ENCODE measurements at regions not wholly inside any gene's neighbourhood (a gene's known extent, or its start where the extent isn't known, plus 50 kb on each side); places are given as distances from the start of the nearest gene placed in this dataset.
"Not testable (repeated sequence)": the region's sequence is repeated elsewhere in the genome, so short reads cannot be mapped to it uniquely, and the experiment has no call there.

GRCh38 chr5:56421246-56422075 lies 188.3 kb upstream of the ANKRD55 start:
- DNase-seq (ENCODE audit: low read depth in 2 of 2): no peak

- no peak for DNase-seq (ENCODE audit: low read depth in 2 of 2)
These were observed 187.2 kb upstream of the ANKRD55 start for GRCh38 chr5:56420323-56420722.

DNA sequence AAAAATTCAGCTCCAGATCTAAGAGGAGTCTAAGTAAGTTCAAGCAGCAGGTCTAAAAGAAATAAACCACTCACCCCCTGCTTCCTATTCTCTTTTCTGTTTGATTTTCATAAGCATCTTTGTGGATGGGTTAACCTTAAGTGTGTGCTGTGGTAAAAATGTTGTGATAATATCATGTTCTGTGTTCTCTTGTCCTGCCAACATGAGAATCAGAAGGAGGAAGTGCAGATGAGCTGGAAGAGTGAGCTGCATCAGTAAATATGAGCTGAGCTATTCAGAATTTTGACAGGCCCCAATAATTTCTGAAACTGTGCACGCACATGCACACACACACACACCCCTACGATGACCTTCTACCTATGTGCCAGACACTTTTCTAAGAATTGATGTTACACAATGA lies 186.5 kb upstream of the ANKRD55 start:
- DNase-seq (ENCODE audit: low read depth in 2 of 2): no peak

DNA sequence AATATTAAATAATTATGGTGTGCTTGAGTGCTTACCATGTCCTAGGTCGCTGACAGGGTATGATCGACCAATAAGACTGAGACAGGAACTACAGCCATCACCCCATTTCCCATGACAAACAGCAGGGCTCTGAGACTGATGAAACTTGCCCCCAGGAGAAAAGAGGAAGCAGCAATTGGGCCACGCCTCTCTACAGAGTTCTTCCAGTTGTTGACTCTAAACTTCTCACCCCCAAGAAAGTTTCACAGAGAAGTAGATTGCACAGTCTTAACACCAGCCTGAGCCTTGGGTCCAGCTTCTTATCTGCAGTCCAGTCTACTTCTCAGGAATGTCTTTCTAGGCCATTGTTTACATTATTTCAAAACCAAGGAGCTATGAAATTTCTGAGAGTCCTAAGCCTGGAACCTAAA lies 182.2 kb upstream of the ANKRD55 start:
- no peak for DNase-seq (ENCODE audit: low read depth in 2 of 2)

DNA sequence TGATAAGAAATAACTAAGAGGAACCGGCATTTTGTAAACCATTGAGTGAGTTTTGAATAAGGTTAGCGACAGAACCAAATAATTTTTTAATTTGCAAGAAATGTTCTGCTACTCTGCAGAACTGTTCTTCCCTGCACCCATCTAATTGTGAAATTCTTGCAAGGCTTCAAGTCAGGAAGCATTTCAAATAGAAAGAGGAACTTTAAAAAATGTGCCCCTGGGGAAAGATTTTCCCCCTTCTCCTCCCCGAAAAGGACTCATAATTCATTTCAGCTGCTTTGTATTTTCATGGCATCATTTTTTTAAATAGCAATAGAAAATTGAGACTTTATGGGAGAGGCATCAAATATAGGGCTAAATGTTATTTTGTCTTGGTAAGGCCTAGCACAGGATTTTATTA lies 180.9 kb upstream of the ANKRD55 start:
- DNase-seq (ENCODE audit: low read depth in 2 of 2): no peak

DNA sequence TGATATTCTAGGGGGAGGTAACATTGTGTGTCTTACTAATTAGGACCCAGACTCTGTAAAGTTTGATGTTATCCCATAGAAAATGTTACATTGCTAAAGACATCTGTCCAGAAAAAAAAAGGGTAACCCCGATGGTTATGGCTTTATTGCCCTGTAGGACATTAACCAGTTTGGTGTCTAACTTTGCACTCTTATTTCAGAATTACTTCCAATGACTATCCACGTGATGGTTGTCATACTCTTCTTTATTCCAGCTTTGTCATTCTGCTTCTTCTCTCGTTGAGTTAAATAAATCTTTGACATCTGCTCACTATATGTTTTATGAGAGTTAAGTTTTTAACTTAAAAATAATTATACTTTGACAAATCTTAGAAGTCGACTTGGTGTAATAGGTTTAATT lies 180.4 kb upstream of the ANKRD55 start:
- no peak for DNase-seq (ENCODE audit: low read depth in 2 of 2)

- no peak for DNase-seq (ENCODE audit: low read depth in 2 of 2)
These were observed 179.7 kb upstream of the ANKRD55 start for GRCh38 chr5:56412601-56413379.

DNA sequence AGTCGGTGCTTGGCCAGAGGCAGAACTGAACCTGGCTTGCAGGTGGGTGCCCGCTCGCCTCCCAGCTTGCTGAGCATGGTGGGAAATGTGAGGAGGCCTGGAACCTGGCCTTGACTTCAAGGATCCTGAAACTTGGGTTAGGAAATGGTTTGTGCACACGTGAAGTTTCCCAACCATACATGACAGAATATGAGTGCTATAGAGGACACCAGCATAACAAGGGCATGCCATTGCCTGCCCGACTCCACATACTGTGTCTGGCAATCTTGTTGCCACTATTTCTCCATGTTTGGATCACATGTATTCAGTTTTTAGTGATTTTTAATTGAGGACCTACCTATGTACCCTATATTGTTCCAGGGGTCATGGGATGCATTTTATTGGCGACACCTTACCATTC lies 177.6 kb upstream of the ANKRD55 start:
- DNase-seq (ENCODE audit: low read depth in 2 of 2): no peak

- DNase-seq (ENCODE audit: low read depth in 2 of 2): no peak
These were observed 176.4 kb upstream of the ANKRD55 start for GRCh38 chr5:56409331-56410190.

DNA sequence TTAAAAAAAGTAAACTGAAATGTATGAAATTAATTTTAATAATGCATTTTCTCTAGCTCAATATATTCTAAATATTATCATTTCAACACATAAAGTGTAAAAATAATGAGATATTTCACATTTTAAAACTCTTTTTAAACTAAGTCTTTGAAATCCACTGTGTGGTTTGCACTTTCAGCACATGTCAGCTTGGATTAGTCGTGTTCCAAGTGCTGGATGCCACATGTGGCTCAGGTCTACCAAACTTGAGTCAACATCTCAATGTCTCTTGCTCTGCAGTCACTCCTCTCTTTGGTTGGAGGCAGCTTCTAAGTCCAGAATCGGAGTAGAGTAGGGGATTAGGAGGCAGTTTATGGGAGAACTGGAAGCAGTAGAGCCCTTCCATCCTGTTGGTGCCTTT lies 173.7 kb upstream of the ANKRD55 start:
- no peak for DNase-seq (ENCODE audit: low read depth in 2 of 2)

DNA sequence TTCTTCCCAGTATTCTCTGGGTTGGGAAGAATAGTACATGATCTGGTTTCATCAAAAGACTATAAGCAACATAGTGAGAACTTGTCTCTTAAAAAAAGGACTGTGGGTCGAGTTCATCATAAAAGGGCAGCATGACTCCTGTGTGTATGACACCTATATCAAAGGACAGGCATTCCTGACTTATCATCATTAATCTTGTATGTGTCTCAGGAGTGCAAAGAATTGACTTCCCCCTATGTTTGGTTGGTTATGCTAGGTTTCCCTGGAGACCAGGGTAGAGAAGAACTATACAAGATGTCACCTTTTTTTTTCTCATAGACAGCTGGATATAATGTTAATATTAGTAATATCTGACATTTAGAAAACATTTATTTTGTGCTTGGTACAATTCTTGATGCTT lies 173.1 kb upstream of the ANKRD55 start:
- no peak for DNase-seq (ENCODE audit: low read depth in 2 of 2)

DNA sequence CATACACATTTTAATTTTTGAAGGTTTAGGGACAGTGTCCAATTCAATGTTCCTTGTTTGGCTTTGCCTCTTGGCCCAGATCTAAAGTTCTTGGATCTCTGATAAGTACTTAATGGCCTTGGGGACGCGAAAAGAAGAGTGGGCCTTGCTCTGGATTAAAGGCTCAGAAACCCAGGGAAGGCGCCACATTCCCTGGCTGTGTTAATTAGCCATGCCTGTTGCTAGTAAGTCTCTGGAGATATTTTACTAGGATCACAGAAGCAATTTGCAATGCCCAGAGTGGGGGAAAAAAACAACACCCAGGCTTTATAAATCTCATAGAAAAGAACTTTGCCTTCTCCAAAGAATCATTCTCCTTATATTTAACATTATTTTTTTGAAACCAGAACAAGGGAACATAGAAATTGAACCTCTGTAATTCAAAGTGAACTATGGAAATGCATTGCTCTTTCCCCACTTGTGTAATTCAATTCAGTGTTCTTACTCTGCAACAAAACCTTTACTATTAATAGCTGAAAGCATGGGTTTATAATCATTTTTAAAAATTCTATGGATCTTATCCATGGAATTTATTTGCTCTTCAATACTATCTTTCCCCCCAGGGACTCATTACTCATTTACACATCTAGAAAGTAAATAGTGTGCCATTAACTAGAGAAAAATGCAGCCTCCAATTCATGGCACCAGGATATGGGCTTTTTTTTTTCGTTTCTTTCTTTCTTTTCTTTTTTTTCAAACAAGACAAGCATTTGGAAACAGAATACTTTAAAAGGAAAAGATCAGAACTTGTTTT lies 172.2 kb upstream of the ANKRD55 start:
- DNase-seq (ENCODE audit: low read depth in 2 of 2): no peak

DNA sequence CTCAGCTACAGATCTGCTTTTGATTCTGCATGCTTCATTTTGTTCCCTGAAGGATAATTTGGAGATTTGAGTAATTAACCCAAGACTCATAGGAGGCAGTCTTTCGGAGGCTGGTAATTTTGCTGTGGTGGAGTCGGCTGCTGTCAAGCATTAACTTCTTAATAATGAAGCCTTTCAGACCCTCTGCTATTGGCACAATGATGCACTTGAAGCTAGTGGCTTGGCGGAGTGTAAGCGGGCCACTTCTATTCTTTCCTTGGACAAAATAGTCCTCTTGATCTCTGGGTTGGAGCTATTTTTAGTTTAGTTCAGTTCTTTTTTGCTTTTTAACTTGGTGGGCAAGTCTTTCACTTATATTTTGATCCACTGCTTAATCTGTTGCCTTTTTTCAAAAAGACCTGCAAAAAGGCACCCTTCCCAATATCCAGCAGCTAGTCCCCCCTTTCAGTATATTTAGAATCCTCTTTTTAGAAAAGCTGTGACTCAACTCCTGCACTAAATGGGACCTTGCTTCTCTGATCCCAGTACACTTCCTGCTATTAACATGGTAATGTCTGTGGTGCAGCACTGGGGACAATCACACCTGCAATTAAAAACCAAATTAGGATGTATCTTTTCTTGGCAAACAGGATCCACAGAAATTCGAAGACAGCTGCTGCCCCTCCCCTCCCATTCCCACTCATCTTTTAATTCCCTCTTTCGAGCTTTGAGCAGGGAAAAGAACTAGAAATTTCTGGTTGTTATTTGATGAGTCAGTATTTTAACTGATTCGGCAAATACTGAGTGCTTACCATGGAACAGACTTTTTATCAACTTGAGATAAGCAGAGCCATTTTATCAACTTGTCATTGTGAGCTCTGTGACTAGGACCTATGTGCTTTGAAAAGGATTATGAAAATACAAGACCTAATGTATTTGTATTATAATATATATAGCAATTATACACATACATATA lies 169.4 kb upstream of the ANKRD55 start:
- no peak for DNase-seq (ENCODE audit: low read depth in 2 of 2)

DNA sequence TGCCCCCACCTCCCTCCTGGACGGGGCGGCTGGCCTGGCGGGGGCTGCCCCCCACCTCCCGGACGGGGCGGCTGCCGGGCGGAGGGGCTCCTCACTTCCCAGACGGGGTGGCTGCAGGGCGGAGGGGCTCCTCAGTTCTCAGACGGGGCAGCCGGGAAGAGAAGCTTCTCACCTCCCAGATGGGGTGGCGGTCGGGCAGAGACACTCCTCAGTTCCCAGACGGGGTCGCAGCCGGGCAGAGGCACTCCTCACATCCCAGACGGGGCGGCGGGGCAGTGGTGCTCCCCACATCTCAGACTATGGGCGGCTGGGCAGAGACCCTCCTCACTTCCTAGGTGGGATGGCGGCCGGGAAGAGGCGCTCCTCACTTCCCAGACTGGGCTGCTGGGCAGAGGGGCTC lies 164.7 kb upstream of the ANKRD55 start:
- not testable (repeated sequence) for DNase-seq (ENCODE audit: low read depth in 2 of 2)

DNA sequence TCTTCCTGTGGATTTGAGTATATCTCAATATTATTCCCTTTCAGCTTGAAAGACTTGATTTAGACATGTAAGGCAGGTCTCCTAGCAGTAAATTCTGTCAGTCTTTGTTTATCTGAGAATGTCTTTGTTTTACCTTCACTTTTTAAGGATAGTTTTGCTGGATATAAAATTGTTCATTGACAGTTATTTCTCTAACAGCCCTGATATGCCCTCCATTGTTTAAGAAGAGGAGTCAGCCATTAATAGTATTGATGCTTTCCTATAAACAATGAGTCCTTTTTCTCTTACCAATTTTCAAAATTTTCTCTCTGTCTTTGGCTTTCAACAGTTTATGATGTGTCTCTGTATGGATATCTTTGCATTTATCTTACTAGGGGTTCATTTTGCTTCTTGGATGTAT lies 163.5 kb upstream of the ANKRD55 start:
- DNase-seq (ENCODE audit: low read depth in 2 of 2): no peak

DNA sequence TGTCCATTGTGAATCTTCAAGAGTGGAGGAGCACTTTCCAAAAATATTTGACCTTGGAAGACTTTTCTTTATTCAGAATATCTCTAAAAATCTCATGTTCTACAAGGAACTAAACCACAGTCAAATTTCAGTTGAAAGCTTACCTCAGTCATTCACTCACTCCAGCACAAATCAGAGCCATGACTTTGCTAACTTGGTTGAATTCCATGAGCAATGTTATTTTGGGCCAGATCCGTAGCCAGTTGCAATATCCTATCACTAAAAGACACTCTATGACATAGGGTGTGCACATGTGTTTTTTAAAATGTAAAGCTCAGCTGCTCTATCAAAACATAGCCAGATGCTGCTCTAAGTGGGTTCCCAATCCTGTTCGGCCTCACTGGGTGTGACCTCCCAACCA lies 156.1 kb upstream of the ANKRD55 start:
- no peak for DNase-seq (ENCODE audit: low read depth in 2 of 2)

GRCh38 chr5:56388229-56388985 lies 155.3 kb upstream of the ANKRD55 start:
- no peak for DNase-seq (ENCODE audit: low read depth in 2 of 2)

GRCh38 chr5:56386046-56386445 lies 152.9 kb upstream of the ANKRD55 start:
- no peak for DNase-seq (ENCODE audit: low read depth in 2 of 2)

DNA sequence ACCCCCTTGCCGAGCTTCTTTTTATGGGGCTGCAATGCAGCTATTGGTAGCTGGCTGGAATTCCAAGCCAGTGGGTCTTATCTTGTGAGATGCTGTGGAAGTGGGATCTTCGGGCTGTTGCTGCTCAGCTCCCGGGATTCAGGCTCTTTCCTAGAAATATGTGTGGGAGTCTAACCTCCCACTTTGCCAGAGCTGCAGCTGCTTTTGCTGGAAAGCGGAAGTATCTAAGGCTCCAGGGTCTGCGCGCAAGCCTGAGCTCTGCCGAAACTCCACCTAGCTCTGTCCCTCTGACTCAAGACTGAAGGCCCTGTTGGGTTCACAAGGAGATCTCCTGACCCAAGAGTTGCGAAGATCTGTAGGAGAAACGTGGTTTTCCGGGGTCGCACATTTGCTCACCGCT lies 151.1 kb upstream of the ANKRD55 start:
- no peak for DNase-seq (ENCODE audit: low read depth in 2 of 2)

- DNase-seq (ENCODE audit: low read depth in 2 of 2): no peak
These were observed 150.6 kb upstream of the ANKRD55 start for GRCh38 chr5:56383761-56384160.

Data from stimulated activated CD4-positive, alpha-beta T cell treated with anti-CD3 and anti-CD28 coated beads, Interleukin-15, amount 100 ng/mL, for 48 hours (primary cell).